ENCODE measurements at regions not wholly inside any gene's neighbourhood (a gene's known extent, or its start where the extent isn't known, plus 50 kb on each side); places are given as distances from the start of the nearest gene placed in this dataset.

GRCh38 chr11:29786092-29786491 is 230.7 kb downstream of the KCNA4 start:
- no peak for DNase-seq (ENCODE audit: low read depth)
- H3K4me3 ChIP-seq (ENCODE audit: low read length): no peak overlapping the region
- no peak for TF ChIP-seq CTCF (conservative IDR thresholded peaks at IDR 0.05; ENCODE audit: low read depth, low read length)

DNA sequence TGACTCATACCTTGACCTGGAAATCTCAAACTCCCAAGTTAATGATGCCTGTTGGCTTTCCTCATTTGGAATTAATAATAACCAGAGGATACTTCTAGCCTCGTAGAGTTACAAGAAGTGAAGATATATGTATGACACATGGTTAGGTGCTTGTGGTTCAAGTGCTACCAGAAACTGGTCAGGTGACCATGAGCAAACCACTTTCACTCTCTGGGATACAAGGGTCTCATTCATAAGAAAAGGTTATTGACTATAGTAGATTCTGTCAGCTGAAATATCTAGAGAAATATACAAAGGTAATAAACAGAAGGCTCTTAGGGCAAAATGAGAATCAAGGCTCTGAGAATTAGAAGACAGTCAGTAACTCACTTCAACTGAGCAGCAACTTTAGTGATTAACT is 233.3 kb downstream of the KCNA4 start:
- no peak for DNase-seq (ENCODE audit: low read depth)
- no peak for TF ChIP-seq CTCF (conservative IDR thresholded peaks at IDR 0.05; ENCODE audit: low read depth, low read length)
- no peak overlapping the region for H3K4me3 ChIP-seq (ENCODE audit: low read length)

GRCh38 chr11:29782447-29782846 is 234.4 kb downstream of the KCNA4 start:
- DNase-seq (ENCODE audit: low read depth): no peak
- no peak for TF ChIP-seq CTCF (conservative IDR thresholded peaks at IDR 0.05; ENCODE audit: low read depth, low read length)
- H3K4me3 ChIP-seq (ENCODE audit: low read length): no peak overlapping the region

DNA sequence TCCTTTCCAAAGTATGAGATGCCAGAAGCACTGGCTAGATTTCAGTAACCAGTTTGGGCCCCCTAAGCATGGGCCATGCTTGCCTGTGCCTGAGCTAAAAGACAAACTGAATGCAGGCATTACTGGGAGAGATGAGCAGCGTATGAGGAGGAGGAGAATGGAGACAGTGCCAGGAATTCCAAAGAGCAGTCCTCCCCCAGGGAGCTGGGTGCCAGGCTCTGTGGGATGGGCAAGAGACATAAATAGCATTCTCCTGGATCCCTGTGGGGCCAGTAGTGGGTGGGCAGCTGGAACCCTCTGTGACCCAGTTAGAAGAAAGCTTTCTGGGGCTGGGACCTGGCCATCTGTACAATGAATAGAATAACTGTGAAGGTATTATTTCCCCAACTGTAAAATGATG is 235.6 kb downstream of the KCNA4 start:
- DNase-seq (ENCODE audit: low read depth): no peak
- TF ChIP-seq CTCF (conservative IDR thresholded peaks at IDR 0.05; ENCODE audit: low read depth, low read length): no peak
- no peak overlapping the region for H3K4me3 ChIP-seq (ENCODE audit: low read length)

DNA sequence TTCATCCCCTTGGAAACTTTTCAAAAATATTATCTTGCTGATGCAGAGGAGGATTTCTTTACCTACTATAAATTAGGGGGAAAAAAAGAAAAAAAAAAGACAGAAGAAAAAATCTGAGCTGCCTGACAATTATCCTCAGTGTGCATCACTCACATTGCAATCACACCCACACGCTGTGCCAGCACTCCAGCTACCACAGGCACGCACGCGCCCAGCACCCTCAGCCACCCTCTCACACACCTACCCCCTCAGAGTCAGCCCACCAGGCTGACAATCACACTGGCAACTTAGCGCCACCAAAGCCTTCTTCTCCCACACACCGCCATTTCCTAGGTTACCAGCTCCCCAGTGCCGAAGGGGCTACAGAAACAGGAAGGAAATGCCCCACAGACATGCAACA is 236.1 kb downstream of the KCNA4 start:
- no peak for TF ChIP-seq CTCF (conservative IDR thresholded peaks at IDR 0.05; ENCODE audit: low read depth, low read length)
- no peak for DNase-seq (ENCODE audit: low read depth)
- no peak overlapping the region for H3K4me3 ChIP-seq (ENCODE audit: low read length)

DNA sequence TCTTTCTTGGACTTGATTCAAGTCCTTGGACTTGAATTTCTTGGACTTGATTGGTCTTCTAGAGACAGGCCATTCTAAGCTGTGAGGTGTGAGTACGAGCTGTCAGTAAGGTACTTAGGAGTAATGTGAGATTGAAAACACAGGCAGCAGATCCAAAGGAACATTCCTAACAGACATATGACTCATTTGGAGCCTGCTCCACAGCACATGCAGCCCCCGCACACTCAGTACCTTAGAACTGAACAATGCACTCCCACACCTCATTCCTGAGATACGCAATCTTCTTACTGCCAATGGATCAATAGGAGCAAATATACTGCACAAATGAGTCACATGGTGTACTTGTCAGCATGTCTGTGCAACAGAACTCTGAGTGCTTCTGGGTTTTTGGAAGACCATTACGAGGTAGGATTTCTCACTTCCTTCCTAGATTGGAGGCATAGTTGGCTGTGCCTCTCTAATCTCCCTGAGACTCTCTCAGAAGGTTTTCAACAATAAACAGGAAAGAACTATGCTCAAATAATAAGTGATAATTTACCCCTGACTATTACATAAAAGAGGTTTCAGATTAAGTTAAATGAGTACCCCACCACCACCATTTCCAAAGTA is 243.1 kb downstream of the KCNA4 start:
- peak; percentile 51 for DNase-seq (ENCODE audit: low read depth)
- no peak overlapping the region for H3K4me3 ChIP-seq (ENCODE audit: low read length)
- TF ChIP-seq CTCF (conservative IDR thresholded peaks at IDR 0.05; ENCODE audit: low read depth, low read length): no peak

DNA sequence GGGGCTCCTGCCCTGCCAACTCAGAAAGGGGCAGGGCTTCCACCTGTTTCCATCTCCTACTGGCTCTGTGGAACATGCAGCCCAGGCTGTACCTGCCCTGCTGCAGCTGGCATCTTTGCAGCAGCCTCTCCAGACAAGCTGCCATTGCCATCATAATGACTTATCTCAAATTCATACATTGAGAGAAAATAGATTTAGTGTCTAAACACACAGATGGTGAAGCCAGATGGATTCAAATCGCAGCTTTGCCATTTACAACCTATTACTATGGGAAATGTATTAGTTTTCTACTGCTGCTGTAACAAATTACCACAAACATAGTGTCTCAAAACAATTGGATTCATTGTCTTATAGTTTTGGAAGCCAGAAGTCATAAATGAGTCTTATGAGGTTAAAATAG is 260.0 kb downstream of the KCNA4 start:
- no peak overlapping the region for H3K4me3 ChIP-seq (ENCODE audit: low read length)
- TF ChIP-seq CTCF (conservative IDR thresholded peaks at IDR 0.05; ENCODE audit: low read depth, low read length): no peak
- DNase-seq (ENCODE audit: low read depth): no peak
